NAMALWA (cell line): ENCODE measurements at regions not wholly inside any gene's neighbourhood (a gene's known extent, or its start where the extent isn't known, plus 50 kb on each side); places are given as distances from the start of the nearest gene placed in this dataset.

Source experiments
- DNase-seq: peaks from one replicate; pipeline ENCODE4 v3.0.0-alpha.2; 2015; ENCODE audit warnings: low spot score

GRCh38 chr2:145085612-145086011 is 565.7 kb upstream of the ZEB2 start:
- DNase-seq: no peak

GRCh38 chr2:145080426-145080825 is 560.5 kb upstream of the ZEB2 start:
- DNase-seq: no peak

GRCh38 chr2:145079641-145080040 is 559.7 kb upstream of the ZEB2 start:
- no peak for DNase-seq

- DNase-seq: no peak
These were observed 559.0 kb upstream of the ZEB2 start for GRCh38 chr2:145078923-145079322.

DNA sequence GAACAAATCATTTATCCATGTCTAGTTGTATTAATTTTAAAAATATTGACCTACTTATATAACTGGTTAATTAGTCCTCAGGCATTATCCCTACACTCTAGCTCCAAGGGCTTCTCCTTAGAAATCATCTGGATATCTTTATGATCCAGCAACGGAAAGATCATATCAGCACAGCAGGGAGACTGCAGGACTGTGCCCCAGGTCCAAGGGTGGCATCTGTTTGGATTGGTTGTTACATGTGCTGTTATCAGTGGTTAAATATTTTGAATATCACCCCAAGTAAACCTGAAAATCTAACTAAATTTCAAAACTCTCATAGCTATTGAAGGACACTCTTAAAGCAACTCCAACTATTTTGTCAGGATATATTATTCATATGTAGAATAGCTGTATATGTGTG is 556.2 kb upstream of the ZEB2 start:
- no peak for DNase-seq

GRCh38 chr2:145075454-145076062 is 555.6 kb upstream of the ZEB2 start:
- DNase-seq: no peak

DNA sequence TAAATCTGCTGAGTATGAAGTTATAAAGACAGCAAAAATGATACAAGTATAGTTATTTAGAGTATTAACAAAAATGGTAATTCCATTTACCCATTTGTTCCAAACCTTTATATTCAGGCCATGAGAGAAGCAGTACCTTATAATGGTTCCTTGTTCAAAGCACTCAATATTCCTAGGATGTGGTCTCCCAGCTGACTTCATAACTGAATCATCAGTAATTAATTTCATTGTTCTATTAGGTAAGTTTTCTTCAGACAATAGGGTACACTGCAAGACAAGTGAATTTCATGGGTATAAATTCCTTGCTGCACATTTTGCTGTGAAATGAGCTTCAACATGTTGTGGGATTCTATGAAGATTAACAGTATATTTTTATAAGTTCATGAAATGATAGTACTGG is 550.8 kb upstream of the ZEB2 start:
- no peak for DNase-seq

DNA sequence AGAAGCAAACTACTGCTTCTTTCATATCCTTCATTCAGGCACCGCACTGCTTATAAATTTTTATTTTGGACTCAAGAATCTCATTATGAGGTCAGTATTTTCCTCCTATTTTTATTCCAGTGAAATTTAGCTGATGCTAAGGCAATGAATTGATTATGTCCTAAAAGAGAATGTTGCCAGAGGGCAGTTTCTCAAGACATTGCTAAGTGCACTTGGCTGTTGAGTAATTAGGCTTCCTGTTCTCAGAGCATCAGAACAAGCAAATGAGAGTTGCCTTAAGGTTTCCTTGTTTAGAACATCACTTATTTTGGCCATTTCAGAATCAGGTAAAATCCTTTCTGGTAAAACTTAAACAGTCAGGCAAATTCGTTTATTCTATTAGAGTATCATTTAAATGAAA is 548.6 kb upstream of the ZEB2 start:
- no peak for DNase-seq

- no peak for DNase-seq
These were observed 547.7 kb upstream of the ZEB2 start for GRCh38 chr2:145067549-145068030.

- no peak for DNase-seq
These were observed 547.1 kb upstream of the ZEB2 start for GRCh38 chr2:145066856-145067548.

- no peak for DNase-seq
These were observed 546.3 kb upstream of the ZEB2 start for GRCh38 chr2:145066151-145066661.

- DNase-seq: no peak
These were observed 545.4 kb upstream of the ZEB2 start for GRCh38 chr2:145065342-145065741.

- no peak for DNase-seq
These were observed 544.6 kb upstream of the ZEB2 start for GRCh38 chr2:145064511-145064910.

GRCh38 chr2:145060876-145061275 is 541.0 kb upstream of the ZEB2 start:
- DNase-seq: no peak

GRCh38 chr2:145059914-145060313 is 540.0 kb upstream of the ZEB2 start:
- no peak for DNase-seq

DNA sequence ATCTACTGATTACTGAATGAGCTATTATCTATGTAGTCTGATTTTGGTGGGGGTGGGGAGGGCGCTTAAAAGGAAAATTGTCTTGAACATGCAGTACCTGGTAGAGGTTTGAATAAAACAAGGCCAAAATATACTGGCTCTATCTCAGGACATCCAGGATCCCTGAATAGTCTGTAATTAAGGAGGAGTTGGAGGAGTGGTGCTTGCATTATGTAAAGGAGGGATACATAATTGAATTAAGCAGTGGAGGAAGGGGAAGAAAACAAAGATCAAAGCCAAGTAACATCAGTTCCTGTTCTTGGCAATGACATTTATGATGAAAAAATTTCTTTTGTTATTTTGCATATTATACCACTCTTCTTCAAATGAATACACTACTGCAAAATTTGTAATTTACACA is 539.4 kb upstream of the ZEB2 start:
- DNase-seq: no peak

- no peak for DNase-seq
These were observed 538.5 kb upstream of the ZEB2 start for GRCh38 chr2:145058457-145058856.

DNA sequence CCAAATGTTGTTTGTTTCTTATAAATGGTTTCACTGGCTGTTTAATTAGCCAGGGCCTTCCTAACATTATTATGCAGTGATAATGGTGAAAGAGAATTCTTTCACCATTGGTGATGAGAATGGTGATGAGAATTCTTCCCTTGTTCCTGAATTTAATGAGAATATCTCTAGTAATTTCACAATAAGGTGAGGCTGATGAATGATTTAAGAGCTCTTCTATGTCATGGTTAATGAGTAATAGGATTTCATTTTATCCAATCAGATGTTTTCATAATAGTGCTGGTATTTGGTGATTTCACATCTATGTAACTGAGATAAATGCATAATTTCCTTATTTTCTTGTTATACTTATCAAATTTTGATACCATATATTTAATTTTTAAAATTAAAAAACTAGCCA is 535.7 kb upstream of the ZEB2 start:
- DNase-seq: no peak

- DNase-seq: no peak
These were observed 530.2 kb upstream of the ZEB2 start for GRCh38 chr2:145050134-145050533.

- no peak for DNase-seq
These were observed 529.6 kb upstream of the ZEB2 start for GRCh38 chr2:145049475-145049874.

DNA sequence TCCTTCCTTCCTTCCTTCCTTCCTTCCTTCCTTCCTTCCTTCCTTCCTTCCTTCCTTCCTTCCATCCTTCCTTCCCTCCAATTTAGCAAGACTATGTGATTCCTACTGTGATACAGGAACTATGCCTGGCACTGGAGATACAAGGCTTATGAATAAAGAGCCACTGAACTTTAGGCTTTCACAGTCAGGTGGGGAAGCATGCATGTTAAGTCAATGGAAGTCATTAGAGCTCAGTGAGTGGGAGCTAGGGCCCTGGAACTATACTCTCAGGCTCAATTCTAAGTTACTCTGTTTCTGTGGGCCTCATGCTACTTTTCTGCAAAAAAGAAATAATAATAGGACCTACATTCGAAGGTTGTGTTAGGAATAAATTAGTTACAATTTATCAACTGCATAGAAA is 527.6 kb upstream of the ZEB2 start:
- no peak for DNase-seq

GRCh38 chr2:145044491-145044890 is 524.6 kb upstream of the ZEB2 start:
- DNase-seq: no peak

DNA sequence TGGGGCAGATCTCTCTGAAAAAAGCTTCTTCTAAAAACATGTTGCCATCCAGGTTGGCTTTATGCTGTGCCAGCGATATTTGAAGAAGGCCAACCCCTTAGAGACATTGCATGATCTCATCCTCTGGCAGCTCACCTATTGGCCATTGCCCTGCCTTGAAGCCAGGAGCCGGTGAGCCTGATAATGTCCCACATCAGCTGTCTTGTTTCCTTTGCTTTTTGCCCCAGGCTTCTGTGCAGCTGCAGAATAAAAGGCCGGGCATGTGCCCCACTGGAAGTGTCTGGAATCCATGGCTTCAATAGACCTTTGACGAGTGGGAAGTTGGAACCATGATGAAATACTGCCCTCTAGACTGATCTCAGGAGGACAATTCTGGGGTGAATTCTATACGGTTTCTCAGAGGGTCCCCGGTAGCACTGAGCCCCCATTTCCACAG is 523.5 kb upstream of the ZEB2 start:
- no peak for DNase-seq

- DNase-seq: no peak
These were observed 521.8 kb upstream of the ZEB2 start for GRCh38 chr2:145041706-145042105.
